ENCODE measurements at regions not wholly inside any gene's neighbourhood (a gene's known extent, or its start where the extent isn't known, plus 50 kb on each side); places are given as distances from the start of the nearest gene placed in this dataset.
"Not testable (repeated sequence)": the region's sequence is repeated elsewhere in the genome, so short reads cannot be mapped to it uniquely, and the experiment has no call there.

GRCh38 chr5:20732223-20732622 is 744.2 kb upstream of the CDH18 start:
- CTCF ChIA-PET; H3K36me3 ChIP-seq (ENCODE audit: control insufficient read depth, insufficient read depth, low read length); H3K4me3 ChIP-seq (ENCODE audit: low read depth, low read length); DNase-seq (ENCODE audit: low read depth); H3K27me3 ChIP-seq (ENCODE audit: control insufficient read depth, insufficient read depth, low read length); POLR2A ChIA-PET: not testable (repeated sequence)

- H3K27me3 ChIP-seq (ENCODE audit: control insufficient read depth, insufficient read depth, low read length); CTCF ChIA-PET; H3K36me3 ChIP-seq (ENCODE audit: control insufficient read depth, insufficient read depth, low read length); H3K4me3 ChIP-seq (ENCODE audit: low read depth, low read length); POLR2A ChIA-PET; DNase-seq (ENCODE audit: low read depth): not testable (repeated sequence)
Measured at GRCh38 chr5:20721286-20721685, 733.3 kb upstream of the CDH18 start.

- H3K4me3 ChIP-seq (ENCODE audit: low read depth, low read length); CTCF ChIA-PET; DNase-seq (ENCODE audit: low read depth); H3K27me3 ChIP-seq (ENCODE audit: control insufficient read depth, insufficient read depth, low read length); H3K36me3 ChIP-seq (ENCODE audit: control insufficient read depth, insufficient read depth, low read length); POLR2A ChIA-PET: not testable (repeated sequence)
Measured at GRCh38 chr5:20711520-20712155, 723.6 kb upstream of the CDH18 start.

- H3K4me3 ChIP-seq (ENCODE audit: low read depth, low read length); DNase-seq (ENCODE audit: low read depth); H3K27me3 ChIP-seq (ENCODE audit: control insufficient read depth, insufficient read depth, low read length); H3K36me3 ChIP-seq (ENCODE audit: control insufficient read depth, insufficient read depth, low read length); CTCF ChIA-PET; POLR2A ChIA-PET: not testable (repeated sequence)
Measured at GRCh38 chr5:20707634-20708033, 719.6 kb upstream of the CDH18 start.

- no peak overlapping the region for H3K4me3 ChIP-seq (ENCODE audit: low read depth, low read length)
- no peak for DNase-seq (ENCODE audit: low read depth)
- H3K36me3 ChIP-seq (ENCODE audit: control insufficient read depth, insufficient read depth, low read length), result no peaks in the 10 kb centered on the region
- ChIA-PET CTCF (no interaction called here), POLR2A (no interaction called here)
- no peak for TF ChIP-seq CTCF (IDR thresholded peaks at IDR 0.05; ENCODE audit: insufficient read depth, low read depth, low read length)
- H3K27me3 ChIP-seq (ENCODE audit: control insufficient read depth, insufficient read depth, low read length), result no peaks in the 10 kb centered on the region
Measured at GRCh38 chr5:20694121-20694520, 706.1 kb upstream of the CDH18 start.

- DNase-seq (ENCODE audit: low read depth), result no peak
- ChIA-PET POLR2A (no interaction called here), CTCF (no interaction called here)
- H3K36me3 ChIP-seq (ENCODE audit: control insufficient read depth, insufficient read depth, low read length), result no peaks in the 10 kb centered on the region
- no peak overlapping the region for H3K4me3 ChIP-seq (ENCODE audit: low read depth, low read length)
- no peak for TF ChIP-seq CTCF (IDR thresholded peaks at IDR 0.05; ENCODE audit: insufficient read depth, low read depth, low read length)
- no peaks in the 10 kb centered on the region for H3K27me3 ChIP-seq (ENCODE audit: control insufficient read depth, insufficient read depth, low read length)
Measured at GRCh38 chr5:20692913-20693312, 704.9 kb upstream of the CDH18 start.

GRCh38 chr5:20683241-20683940 is 695.4 kb upstream of the CDH18 start:
- ChIA-PET CTCF (no interaction called here), POLR2A (no interaction called here)
- Histone ChIP-seq H3K4me3 (ENCODE audit: low read depth, low read length) (no peak overlapping the region), H3K27me3 (ENCODE audit: control insufficient read depth, insufficient read depth, low read length) (no peaks in the 10 kb centered on the region), H3K36me3 (ENCODE audit: control insufficient read depth, insufficient read depth, low read length) (no peaks in the 10 kb centered on the region)
- no peak for TF ChIP-seq CTCF (IDR thresholded peaks at IDR 0.05; ENCODE audit: insufficient read depth, low read depth, low read length)
- DNase-seq (ENCODE audit: low read depth), result no peak

All from BJ (cell line).